Neural progenitor cell (in vitro differentiated cells): ENCODE measurements at regions not wholly inside any gene's neighbourhood (a gene's known extent, or its start where the extent isn't known, plus 50 kb on each side); places are given as distances from the start of the nearest gene placed in this dataset.

Experiments
- DNase-seq: peaks from one replicate; pipeline ENCODE4 v3.0.0-alpha.2; 2016; ENCODE audit warnings: low spot score
- H2AFZ ChIP-seq: fragments of 200-600 bp; sonication (generic); replicated peaks from 2 replicates; pipeline ENCODE4 v1.6.1; 2016; ENCODE audit warnings: antibody characterized with exemption
- H3F3A ChIP-seq: fragments of 200-600 bp; sonication (generic); 2 replicates; pipeline ENCODE4 v1.6.1; 2016; ENCODE audit warnings: antibody characterized with exemption, low read depth
- H3K27ac ChIP-seq: fragments of 200-600 bp; sonication (generic); 2 replicates; pipeline ENCODE4 v1.5.1; 2016; ENCODE audit warnings: mild to moderate bottlenecking
- H3K27me3 ChIP-seq: fragments of 200-600 bp; sonication (generic); 2 replicates; pipeline ENCODE4 v1.6.1; 2016; ENCODE audit warnings: mild to moderate bottlenecking, moderate library complexity
- H3K36me3 ChIP-seq: fragments of 200-600 bp; sonication (generic); 2 replicates; pipeline ENCODE4 v1.5.1; 2016
- H3K4me1 ChIP-seq: fragments of 200-600 bp; sonication (generic); 2 replicates; pipeline ENCODE4 v1.6.1; 2016; ENCODE audit warnings: mixed run types
- H3K4me2 ChIP-seq: fragments of 200-600 bp; sonication (generic); 2 replicates; pipeline ENCODE4 v1.6.1; 2016
- H3K4me3 ChIP-seq: fragments of 200-600 bp; sonication (generic); 2 replicates; pipeline ENCODE4 v1.5.1; 2016
- H3K79me2 ChIP-seq: fragments of 200-600 bp; sonication (generic); 2 replicates; pipeline ENCODE4 v1.6.1; 2016; ENCODE audit warnings: low read depth
- H3K9ac ChIP-seq: fragments of 200-600 bp; sonication (generic); 2 replicates; pipeline ENCODE4 v1.6.1; 2016
- H3K9me3 ChIP-seq: fragments of 200-600 bp; sonication (generic); 2 replicates; pipeline ENCODE4 v1.5.1; 2016; ENCODE audit warnings: low read depth
- H4K20me1 ChIP-seq: fragments of 200-600 bp; sonication (generic); 2 replicates; pipeline ENCODE4 v1.6.1; 2016; ENCODE audit warnings: low read depth
- H3K27ac Mint-ChIP-seq: 3 replicates; pipeline ENCODE4 v1.8.0; 2021; ENCODE audit warnings: mixed read lengths
- H3K27me3 Mint-ChIP-seq: 2 replicates; pipeline ENCODE4 v1.8.0; 2022; ENCODE audit warnings: low read depth, mild to moderate bottlenecking, inconsistent platforms, moderate library complexity, mixed read lengths; ENCODE audit not compliant: insufficient read depth
- H3K36me3 Mint-ChIP-seq: 3 replicates; pipeline ENCODE4 v1.8.0; 2021; ENCODE audit warnings: mixed read lengths
- H3K4me1 Mint-ChIP-seq: 3 replicates; pipeline ENCODE4 v1.8.0; 2021; ENCODE audit warnings: mixed read lengths
- H3K4me3 Mint-ChIP-seq: 3 replicates; pipeline ENCODE4 v1.8.0; 2021; ENCODE audit warnings: mild to moderate bottlenecking, moderate library complexity, mixed read lengths
- H3K9me3 Mint-ChIP-seq: 3 replicates; pipeline ENCODE4 v1.8.0; 2020; ENCODE audit warnings: mixed read lengths
- EZH2 ChIP-seq: fragments of 200-600 bp; sonication (generic); IDR thresholded peaks from 2 replicates; pipeline ENCODE4 v1.6.1; 2017; ENCODE audit warnings: antibody characterized with exemption, mild to moderate bottlenecking, moderate library complexity
- EZH2phosphoT487 ChIP-seq: fragments of 200-600 bp; sonication (generic); IDR thresholded peaks from 2 replicates; pipeline ENCODE4 v1.6.1; 2017; ENCODE audit warnings: antibody characterized with exemption
- TF ChIP-seq, protein P1 (sequence below): fragments of 200-600 bp; sonication (generic); IDR thresholded peaks from 2 replicates; pipeline ENCODE4 v1.5.1; 2017; ENCODE audit warnings: antibody characterized with exemption, mild to moderate bottlenecking

DNA sequence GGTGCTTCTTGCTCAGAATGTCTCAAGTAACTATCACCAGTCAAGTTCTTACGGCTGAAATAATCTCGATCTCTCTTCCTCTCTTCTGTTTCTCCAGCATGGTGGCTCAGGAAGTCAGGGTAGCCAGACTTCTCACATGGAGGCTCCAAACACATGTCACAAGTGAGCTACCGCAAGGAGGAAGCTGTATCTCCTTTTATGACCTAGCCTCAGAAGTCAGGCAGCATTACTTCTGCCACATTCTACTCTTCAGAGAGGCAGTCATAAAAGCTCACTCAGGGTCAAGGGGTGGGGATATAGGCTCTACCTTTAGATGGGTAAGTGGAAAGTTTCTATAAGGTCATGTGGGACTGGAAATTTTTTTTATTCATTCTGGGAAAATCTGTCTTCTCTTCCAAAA lies 86.6 kb upstream of the NEO1 start:
- H2AFZ ChIP-seq = no peak overlapping the region
- Mint-ChIP-seq H3K4me1 (no peaks in the 10 kb centered on the region), H3K36me3 (no peaks in the 10 kb centered on the region), H3K27ac (no peak overlapping the region), H3K4me3 (no peak overlapping the region), H3K9me3 (peaks cover 18% of the 10 kb centered on the region), H3K27me3 (peaks cover 7% of the 10 kb centered on the region)
- H3F3A ChIP-seq = no peaks in the 10 kb centered on the region
- H3K27ac ChIP-seq = no peak overlapping the region
- TF ChIP-seq, protein P1, sequence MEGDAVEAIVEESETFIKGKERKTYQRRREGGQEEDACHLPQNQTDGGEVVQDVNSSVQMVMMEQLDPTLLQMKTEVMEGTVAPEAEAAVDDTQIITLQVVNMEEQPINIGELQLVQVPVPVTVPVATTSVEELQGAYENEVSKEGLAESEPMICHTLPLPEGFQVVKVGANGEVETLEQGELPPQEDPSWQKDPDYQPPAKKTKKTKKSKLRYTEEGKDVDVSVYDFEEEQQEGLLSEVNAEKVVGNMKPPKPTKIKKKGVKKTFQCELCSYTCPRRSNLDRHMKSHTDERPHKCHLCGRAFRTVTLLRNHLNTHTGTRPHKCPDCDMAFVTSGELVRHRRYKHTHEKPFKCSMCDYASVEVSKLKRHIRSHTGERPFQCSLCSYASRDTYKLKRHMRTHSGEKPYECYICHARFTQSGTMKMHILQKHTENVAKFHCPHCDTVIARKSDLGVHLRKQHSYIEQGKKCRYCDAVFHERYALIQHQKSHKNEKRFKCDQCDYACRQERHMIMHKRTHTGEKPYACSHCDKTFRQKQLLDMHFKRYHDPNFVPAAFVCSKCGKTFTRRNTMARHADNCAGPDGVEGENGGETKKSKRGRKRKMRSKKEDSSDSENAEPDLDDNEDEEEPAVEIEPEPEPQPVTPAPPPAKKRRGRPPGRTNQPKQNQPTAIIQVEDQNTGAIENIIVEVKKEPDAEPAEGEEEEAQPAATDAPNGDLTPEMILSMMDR = no peak
- no peak for TF ChIP-seq EZH2
- no peak for TF ChIP-seq EZH2phosphoT487
- H3K4me3 ChIP-seq = no peak overlapping the region
- DNase-seq = no peak
- no peak overlapping the region for H3K4me2 ChIP-seq
- H3K79me2 ChIP-seq = no peaks in the 10 kb centered on the region
- no peaks in the 10 kb centered on the region for H3K9me3 ChIP-seq
- H3K27me3 ChIP-seq = no peaks in the 10 kb centered on the region
- H3K9ac ChIP-seq = no peak overlapping the region
- no peaks in the 10 kb centered on the region for H4K20me1 ChIP-seq
- no peaks in the 10 kb centered on the region for H3K36me3 ChIP-seq
- no peaks in the 10 kb centered on the region for H3K4me1 ChIP-seq

DNA sequence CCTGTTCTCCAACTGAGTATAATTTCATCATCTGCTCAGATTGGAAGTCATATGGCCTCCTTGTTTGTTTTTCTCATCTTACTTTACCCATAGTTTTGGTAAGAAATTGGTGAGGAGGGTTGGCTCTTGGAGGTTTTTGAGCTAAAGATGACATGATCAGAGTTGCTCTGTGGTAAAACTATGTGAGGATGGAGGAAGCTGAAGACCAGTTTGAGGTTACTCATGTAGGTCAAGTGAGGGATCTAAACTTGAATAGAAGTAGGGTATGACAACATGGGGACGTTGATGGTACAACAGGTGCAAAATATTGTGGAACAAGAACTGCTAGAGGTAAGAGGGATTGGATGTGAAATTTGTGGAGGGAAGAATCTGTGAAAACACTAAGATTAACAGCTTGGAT lies 87.7 kb upstream of the NEO1 start:
- H3K4me2 ChIP-seq = no peak overlapping the region
- TF ChIP-seq EZH2phosphoT487 (no peak), EZH2 (no peak)
- TF ChIP-seq, protein P1 = no peak
- H3K79me2 ChIP-seq = no peaks in the 10 kb centered on the region
- no peak overlapping the region for H3K27ac ChIP-seq
- Mint-ChIP-seq H3K27ac (no peak overlapping the region), H3K9me3 (peaks cover 18% of the 10 kb centered on the region), H3K4me3 (no peak overlapping the region), H3K36me3 (no peaks in the 10 kb centered on the region), H3K4me1 (no peaks in the 10 kb centered on the region), H3K27me3 (peaks cover 7% of the 10 kb centered on the region)
- H3K36me3 ChIP-seq = no peaks in the 10 kb centered on the region
- no peaks in the 10 kb centered on the region for H3K9me3 ChIP-seq
- no peaks in the 10 kb centered on the region for H3K27me3 ChIP-seq
- no peak overlapping the region for H3K9ac ChIP-seq
- H3K4me1 ChIP-seq = no peaks in the 10 kb centered on the region
- H2AFZ ChIP-seq = no peak overlapping the region
- no peaks in the 10 kb centered on the region for H3F3A ChIP-seq
- no peak overlapping the region for H3K4me3 ChIP-seq
- H4K20me1 ChIP-seq = no peaks in the 10 kb centered on the region
- DNase-seq = no peak

DNA sequence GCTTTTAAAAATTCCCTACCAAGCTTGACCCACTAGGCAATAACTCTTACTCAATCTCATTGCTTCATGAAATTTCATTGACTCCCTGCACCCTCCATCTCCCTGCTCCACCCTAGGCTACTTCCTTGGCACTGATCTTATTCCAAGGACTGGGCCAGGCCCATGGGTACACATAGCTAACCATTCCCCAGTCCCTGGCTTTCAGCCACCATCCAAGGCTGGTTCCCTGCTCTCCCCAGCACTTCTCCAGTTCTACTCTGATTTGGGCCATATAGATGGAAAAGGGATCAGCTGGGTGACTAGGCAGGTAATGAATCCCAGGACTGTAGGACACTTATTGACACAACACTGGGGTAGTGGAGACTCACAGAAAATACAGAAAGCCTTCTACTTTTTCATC lies 88.1 kb upstream of the NEO1 start:
- Histone ChIP-seq H3K4me3 (no peak overlapping the region), H3F3A (no peaks in the 10 kb centered on the region), H3K4me1 (no peaks in the 10 kb centered on the region), H3K9me3 (no peaks in the 10 kb centered on the region), H3K79me2 (no peaks in the 10 kb centered on the region), H3K27ac (no peak overlapping the region), H3K36me3 (no peaks in the 10 kb centered on the region), H3K27me3 (no peaks in the 10 kb centered on the region), H3K4me2 (no peak overlapping the region), H2AFZ (no peak overlapping the region), H4K20me1 (no peaks in the 10 kb centered on the region), H3K9ac (no peak overlapping the region)
- Mint-ChIP-seq H3K27ac (no peak overlapping the region), H3K36me3 (no peaks in the 10 kb centered on the region), H3K27me3 (peaks cover 7% of the 10 kb centered on the region), H3K9me3 (peaks cover 18% of the 10 kb centered on the region), H3K4me1 (peaks cover 1% of the 10 kb centered on the region), H3K4me3 (no peak overlapping the region)
- TF ChIP-seq EZH2phosphoT487 (no peak), EZH2 (no peak)
- TF ChIP-seq, protein P1 = no peak
- DNase-seq = no peak
